ENCODE measurements at regions not wholly inside any gene's neighbourhood (a gene's known extent, or its start where the extent isn't known, plus 50 kb on each side); places are given as distances from the start of the nearest gene placed in this dataset.

- no peaks in the 10 kb centered on the region for H3K79me2 ChIP-seq (ENCODE audit: insufficient read depth, low read length)
- H3K27me3 ChIP-seq (ENCODE audit: control insufficient read depth in 1 of 2, insufficient read depth in 2 of 2, low read length in 2 of 2) = no peaks in the 10 kb centered on the region
- 7% methylated on average over 6 of the region's 6 CpGs for WGBS (ENCODE audit: low lambda C conversion rate)
- BruUV-seq (replicated peaks) = no TSS peak
- FAIRE-seq = no peak
- no peaks in the 10 kb centered on the region for H3K9me3 ChIP-seq (ENCODE audit: low read length)
- TF ChIP-seq STAG1 (CRISPR knock-in tag; IDR thresholded peaks at IDR 0.05) = no peak
- no peak for TF ChIP-seq ETV6 (CRISPR knock-in tag; conservative IDR thresholded peaks at IDR 0.05)
- TF ChIP-seq DNMT1 (CRISPR knock-in tag; IDR thresholded peaks at IDR 0.05) = no peak
- TF ChIP-seq RORA (CRISPR knock-in tag; IDR thresholded peaks at IDR 0.05) = no peak
- TF ChIP-seq, protein P1, sequence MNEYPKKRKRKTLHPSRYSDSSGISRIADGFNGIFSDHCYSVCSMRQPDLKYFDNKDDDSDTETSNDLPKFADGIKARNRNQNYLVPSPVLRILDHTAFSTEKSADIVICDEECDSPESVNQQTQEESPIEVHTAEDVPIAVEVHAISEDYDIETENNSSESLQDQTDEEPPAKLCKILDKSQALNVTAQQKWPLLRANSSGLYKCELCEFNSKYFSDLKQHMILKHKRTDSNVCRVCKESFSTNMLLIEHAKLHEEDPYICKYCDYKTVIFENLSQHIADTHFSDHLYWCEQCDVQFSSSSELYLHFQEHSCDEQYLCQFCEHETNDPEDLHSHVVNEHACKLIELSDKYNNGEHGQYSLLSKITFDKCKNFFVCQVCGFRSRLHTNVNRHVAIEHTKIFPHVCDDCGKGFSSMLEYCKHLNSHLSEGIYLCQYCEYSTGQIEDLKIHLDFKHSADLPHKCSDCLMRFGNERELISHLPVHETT (CRISPR knock-in tag; conservative IDR thresholded peaks at IDR 0.05) = no peak
- TF ChIP-seq HMGA1 (CRISPR knock-in tag; conservative IDR thresholded peaks at IDR 0.05) = no peak
- TF ChIP-seq CERS6 (CRISPR knock-in tag; IDR thresholded peaks at IDR 0.05) = no peak
- TF ChIP-seq HDAC6 (IDR thresholded peaks at IDR 0.05; ENCODE audit: low read depth, low read length) = no peak
- no peak for TF ChIP-seq ZNF10 (CRISPR knock-in tag; IDR thresholded peaks at IDR 0.05; ENCODE audit: borderline replicate concordance, low read depth)
- no peak for TF ChIP-seq LRRFIP1 (CRISPR knock-in tag; conservative IDR thresholded peaks at IDR 0.05)
- no peak for TF ChIP-seq ZNF572 (CRISPR knock-in tag; IDR thresholded peaks at IDR 0.05)
- no peak for ATAC-seq
- H3K4me3 ChIP-seq (replicated peaks in 1 of 3; ENCODE audit: insufficient read depth in 1 of 3, low read depth in 2 of 3, low read length in 3 of 3) = no peak overlapping the region
- no peak overlapping the region for H3K9ac ChIP-seq (ENCODE audit: insufficient read depth, low read depth, low read length)
- ChIA-PET POLR2A (no interaction called here), CTCF (ENCODE audit: low intra/inter-chr PET ratio, low total read pairs) (no interaction called here)
- no peaks in the 10 kb centered on the region for H3K4me1 ChIP-seq (ENCODE audit: insufficient read depth, low read length)
- H3K4me2 ChIP-seq (ENCODE audit: low read depth, low read length) = no peak overlapping the region
- H3K27ac ChIP-seq (ENCODE audit: extremely low read length, insufficient read depth, low read length) = no peak overlapping the region
- no peaks in the 10 kb centered on the region for H4K20me1 ChIP-seq (ENCODE audit: insufficient read depth, low read length)
- H2AFZ ChIP-seq (ENCODE audit: low read length) = no peak overlapping the region
- intact Hi-C loops (cut with micrococcal nuclease; ENCODE audit: unreplicated experiment) = loop anchor here (10.0 kb wide), 1 partner anchor 577 kb away; no protein-coding TSS in a partner anchor
- no peak for DNase-seq (ENCODE audit: low spot score)
- no peaks in the 10 kb centered on the region for H3K36me3 ChIP-seq (replicated peaks in 1 of 2; ENCODE audit: control insufficient read depth in 1 of 2, insufficient read depth in 2 of 2, low read length in 2 of 2)
- in situ Hi-C loops (cut with HindIII; ENCODE audit: extremely low pct_ligation_motif_present, low pct_unique_long_range_greater_than_20kb) = no loop called here
Measured at GRCh38 chr9:2257248-2257929, 242.2 kb downstream of the SMARCA2 start.

Data from HepG2 (cell line).